A673 (cell line): ENCODE measurements at regions not wholly inside any gene's neighbourhood (a gene's known extent, or its start where the extent isn't known, plus 50 kb on each side); places are given as distances from the start of the nearest gene placed in this dataset.

Experiments
- BruUV-seq: library from RNA; stranded (reverse); fragments of 400-500 nt; replicated peaks from 2 replicates; lab custom pipeline; 2021; lab: Mats Ljungman, UMichigan
- CTCF ChIA-PET: fragments of 300-600 bp; sonication (Branson Sonifier 250); formaldehyde crosslinking; loops from one replicate; lab custom pipeline; 2022; ENCODE audit warnings: antibody characterized with exemption; lab: Charles Lee
- POLR2A ChIA-PET: fragments of 300-600 bp; sonication (Branson Sonifier 250); formaldehyde crosslinking; loops from one replicate; lab custom pipeline; 2022; ENCODE audit warnings: antibody characterized with exemption; ENCODE audit not compliant: low non-redundant PET; lab: Charles Lee
- DNase-seq: peaks from one replicate; pipeline ENCODE4 v3.0.0-alpha.2; 2015; ENCODE audit warnings: low spot score
- H3K27ac ChIP-seq: fragments of 200-600 bp; sonication (generic); 2 replicates; pipeline ENCODE4 v1.5.1; 2016; ENCODE audit warnings: mixed run types, low read depth, mild to moderate bottlenecking, mixed read lengths, antibody characterized with exemption, low read length; ENCODE audit not compliant: poor library complexity, severe bottlenecking
- H3K27me3 ChIP-seq: fragments of 200-600 bp; sonication (generic); replicated peaks from 2 replicates; pipeline ENCODE4 v1.6.1; 2017; ENCODE audit warnings: mixed run types, low read depth, mild to moderate bottlenecking, mixed read lengths, antibody characterized with exemption, low read length; ENCODE audit not compliant: insufficient read depth, poor library complexity
- H3K36me3 ChIP-seq: fragments of 200-600 bp; sonication (generic); 2 replicates; pipeline ENCODE4 v1.6.1; 2016; ENCODE audit warnings: mixed run types, mild to moderate bottlenecking, mixed read lengths, antibody characterized with exemption, low read length; ENCODE audit not compliant: insufficient read depth, poor library complexity, severe bottlenecking
- H3K4me1 ChIP-seq: fragments of 200-600 bp; sonication (generic); 2 replicates; pipeline ENCODE4 v1.6.1; 2017; ENCODE audit warnings: mixed run types, mild to moderate bottlenecking, mixed read lengths, antibody characterized with exemption, low read length; ENCODE audit not compliant: insufficient read depth, poor library complexity, severe bottlenecking
- H3K4me3 ChIP-seq: fragments of 200-600 bp; sonication (generic); 2 replicates; pipeline ENCODE4 v1.5.1; 2016; ENCODE audit warnings: low read depth, mixed run types, mild to moderate bottlenecking, mixed read lengths, low read length; ENCODE audit not compliant: poor library complexity, severe bottlenecking
- H3K9me3 ChIP-seq: fragments of 200-600 bp; sonication (generic); 2 replicates; pipeline ENCODE4 v1.6.1; 2016; ENCODE audit warnings: mixed run types, low read depth, mild to moderate bottlenecking, mixed read lengths, antibody characterized with exemption, low read length; ENCODE audit not compliant: poor library complexity, severe bottlenecking
- CTCF ChIP-seq: fragments of 300-800, 200-600 bp; sonication (generic); conservative IDR thresholded peaks from 2 replicates; pipeline ENCODE4 v1.5.1; 2017; ENCODE audit warnings: low read depth, mild to moderate bottlenecking, antibody characterized with exemption, low read length, moderate library complexity, mixed read lengths
- EZH2 ChIP-seq: fragments of 200-600 bp; sonication (generic); IDR thresholded peaks from 2 replicates; pipeline ENCODE4 v1.6.1; 2017; ENCODE audit warnings: borderline replicate concordance, low read depth, mild to moderate bottlenecking, mixed read lengths, antibody characterized with exemption, low read length; ENCODE audit not compliant: poor library complexity, severe bottlenecking
- intact Hi-C: fragments of 100-400 bp; cut with micrococcal nuclease; formaldehyde crosslinking; loops from one replicate; pipeline ENCODE4 v1.10.0; 2022; ENCODE audit not compliant: unreplicated experiment

GRCh38 chr4:189096108-189096507 is 844.6 kb upstream of the FRG1 start:
- CTCF ChIA-PET = no interaction called here
- no peaks in the 10 kb centered on the region for H3K9me3 ChIP-seq
- no peak for TF ChIP-seq EZH2
- TF ChIP-seq CTCF = no peak
- intact Hi-C loops = no loop called here
- no peaks in the 10 kb centered on the region for H3K27me3 ChIP-seq
- no peak overlapping the region for H3K27ac ChIP-seq
- no peak for DNase-seq
- POLR2A ChIA-PET = no interaction called here
- no TSS peak for BruUV-seq
- H3K4me3 ChIP-seq = no peak overlapping the region
- H3K4me1 ChIP-seq = no peaks in the 10 kb centered on the region
- H3K36me3 ChIP-seq = no peaks in the 10 kb centered on the region

GRCh38 chr4:189096717-189097116 is 844.0 kb upstream of the FRG1 start:
- ChIA-PET POLR2A (no interaction called here), CTCF (no interaction called here)
- Histone ChIP-seq H3K4me3 (no peak overlapping the region), H3K36me3 (no peaks in the 10 kb centered on the region), H3K9me3 (no peaks in the 10 kb centered on the region), H3K27me3 (peaks cover 3% of the 10 kb centered on the region), H3K27ac (no peak overlapping the region), H3K4me1 (no peaks in the 10 kb centered on the region)
- TF ChIP-seq CTCF (peak; percentile 44), EZH2 (no peak)
- BruUV-seq = no TSS peak
- intact Hi-C loops = no loop called here
- peak; percentile 5 for DNase-seq

DNA sequence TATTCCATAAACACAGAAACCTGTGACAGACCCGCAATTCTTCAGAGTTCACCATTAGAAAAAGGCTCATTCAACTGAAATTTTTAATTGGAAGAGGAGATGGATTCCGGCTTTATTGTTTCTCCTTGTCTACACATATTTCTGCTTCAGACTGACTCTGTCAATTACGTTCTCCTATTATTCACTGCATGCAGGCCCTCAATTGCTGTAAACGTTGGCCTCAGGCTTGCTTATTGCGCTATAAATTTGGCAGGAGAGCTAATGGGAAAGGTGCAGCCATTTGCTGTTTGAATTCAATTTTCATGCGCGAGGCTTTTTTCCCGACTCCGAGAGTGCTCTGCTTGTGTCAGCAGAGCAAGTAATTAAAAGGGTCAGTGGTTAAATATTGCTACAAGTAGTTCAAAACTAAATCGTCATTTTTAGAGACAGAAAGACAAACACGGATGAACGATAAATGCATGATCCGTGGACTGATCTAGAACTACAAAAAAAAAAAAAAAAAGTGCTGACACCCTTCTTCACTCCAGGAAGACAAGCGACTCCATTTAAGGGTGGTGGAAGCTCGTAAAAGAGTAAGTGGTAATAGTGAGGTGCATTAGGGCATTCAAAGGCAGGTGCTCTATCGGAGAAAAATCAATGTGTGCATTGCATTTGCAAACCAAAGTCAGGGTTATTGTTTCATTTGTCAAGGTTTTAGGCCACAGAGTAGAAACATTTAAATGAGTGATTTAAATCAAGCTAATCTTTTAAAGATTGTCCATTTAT is 841.6 kb upstream of the FRG1 start:
- no TSS peak for BruUV-seq
- Histone ChIP-seq H3K9me3 (no peaks in the 10 kb centered on the region), H3K36me3 (no peaks in the 10 kb centered on the region), H3K27ac (no peak overlapping the region), H3K27me3 (peaks cover 5% of the 10 kb centered on the region), H3K4me1 (no peaks in the 10 kb centered on the region), H3K4me3 (no peak overlapping the region)
- no peak for DNase-seq
- ChIA-PET CTCF (no interaction called here), POLR2A (no interaction called here)
- intact Hi-C loops = no loop called here
- TF ChIP-seq CTCF (no peak), EZH2 (no peak)
